ENCODE measurements at regions not wholly inside any gene's neighbourhood (a gene's known extent, or its start where the extent isn't known, plus 50 kb on each side); places are given as distances from the start of the nearest gene placed in this dataset.

DNA sequence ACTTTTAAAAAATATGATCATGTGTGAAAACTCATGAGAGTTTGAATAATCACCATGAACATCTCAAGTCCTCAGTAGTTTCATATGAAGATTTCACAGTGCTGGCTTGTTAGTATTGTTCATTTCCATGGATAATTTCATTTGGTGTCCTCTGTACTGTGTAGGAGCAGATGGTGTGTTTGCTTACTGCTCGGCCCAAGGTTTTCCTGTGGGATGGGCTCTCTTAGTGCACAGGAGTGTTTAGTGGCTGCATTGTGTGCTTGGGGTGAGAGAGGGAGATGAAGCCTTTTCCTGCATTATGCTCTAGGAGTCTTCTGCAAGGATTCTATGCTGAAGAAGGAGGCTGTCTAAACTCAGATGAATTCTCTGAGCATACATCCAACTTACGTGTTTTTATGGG, 270.6 kb downstream of the SOCS6 start:
- ChIA-PET CTCF (no interaction called here), POLR2A (no interaction called here)
- no peak overlapping the region for H3K4me3 Mint-ChIP-seq (ENCODE audit: unreplicated experiment)
- H3K9me3 Mint-ChIP-seq (ENCODE audit: unreplicated experiment): no peaks in the 10 kb centered on the region
- H3K4me1 Mint-ChIP-seq (ENCODE audit: insufficient read depth, unreplicated experiment): no peaks in the 10 kb centered on the region
- intact Hi-C loops (cut with micrococcal nuclease): no loop called here
- H3K27ac Mint-ChIP-seq (ENCODE audit: low read depth, unreplicated experiment): no peak overlapping the region
- no TSS peak for BruUV-seq (replicated peaks)
- H3K27me3 Mint-ChIP-seq (ENCODE audit: insufficient read depth, unreplicated experiment): peaks cover 25% of the 10 kb centered on the region
- TF ChIP-seq, protein P1, sequence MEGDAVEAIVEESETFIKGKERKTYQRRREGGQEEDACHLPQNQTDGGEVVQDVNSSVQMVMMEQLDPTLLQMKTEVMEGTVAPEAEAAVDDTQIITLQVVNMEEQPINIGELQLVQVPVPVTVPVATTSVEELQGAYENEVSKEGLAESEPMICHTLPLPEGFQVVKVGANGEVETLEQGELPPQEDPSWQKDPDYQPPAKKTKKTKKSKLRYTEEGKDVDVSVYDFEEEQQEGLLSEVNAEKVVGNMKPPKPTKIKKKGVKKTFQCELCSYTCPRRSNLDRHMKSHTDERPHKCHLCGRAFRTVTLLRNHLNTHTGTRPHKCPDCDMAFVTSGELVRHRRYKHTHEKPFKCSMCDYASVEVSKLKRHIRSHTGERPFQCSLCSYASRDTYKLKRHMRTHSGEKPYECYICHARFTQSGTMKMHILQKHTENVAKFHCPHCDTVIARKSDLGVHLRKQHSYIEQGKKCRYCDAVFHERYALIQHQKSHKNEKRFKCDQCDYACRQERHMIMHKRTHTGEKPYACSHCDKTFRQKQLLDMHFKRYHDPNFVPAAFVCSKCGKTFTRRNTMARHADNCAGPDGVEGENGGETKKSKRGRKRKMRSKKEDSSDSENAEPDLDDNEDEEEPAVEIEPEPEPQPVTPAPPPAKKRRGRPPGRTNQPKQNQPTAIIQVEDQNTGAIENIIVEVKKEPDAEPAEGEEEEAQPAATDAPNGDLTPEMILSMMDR (IDR thresholded peaks at IDR 0.05; ENCODE audit: unreplicated experiment): no peak
- H3K36me3 Mint-ChIP-seq (ENCODE audit: insufficient read depth, unreplicated experiment): no peaks in the 10 kb centered on the region
- no peak for DNase-seq (ENCODE audit: unreplicated experiment)

DNA sequence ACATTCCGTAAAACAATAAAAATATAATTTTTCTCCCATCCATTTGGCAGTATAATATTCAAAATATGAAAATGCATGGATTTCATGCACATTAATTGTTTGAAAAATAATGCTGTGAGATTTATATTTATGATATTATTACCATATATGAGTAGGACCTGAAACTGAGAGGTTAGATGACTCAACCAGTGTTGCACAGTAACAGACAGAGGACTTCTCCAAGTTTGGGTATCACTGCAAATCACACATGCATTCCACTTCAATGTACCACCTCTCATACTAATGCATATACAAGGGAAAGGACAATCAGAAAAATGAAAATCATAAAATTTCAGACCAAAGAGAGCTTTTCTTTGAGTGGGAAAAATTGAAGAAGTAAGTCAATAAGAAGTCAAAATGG, 269.5 kb downstream of the SOCS6 start:
- POLR2A ChIA-PET: interaction anchor here (0.6 kb wide), 1 partner anchor 84 kb away, joined by 3 read pairs; no protein-coding TSS in a partner anchor
- no TSS peak for BruUV-seq (replicated peaks)
- DNase-seq (ENCODE audit: unreplicated experiment): no peak
- CTCF ChIA-PET: no interaction called here
- peaks cover 25% of the 10 kb centered on the region for H3K27me3 Mint-ChIP-seq (ENCODE audit: insufficient read depth, unreplicated experiment)
- H3K9me3 Mint-ChIP-seq (ENCODE audit: unreplicated experiment): no peaks in the 10 kb centered on the region
- H3K4me3 Mint-ChIP-seq (ENCODE audit: unreplicated experiment): no peak overlapping the region
- H3K36me3 Mint-ChIP-seq (ENCODE audit: insufficient read depth, unreplicated experiment): no peaks in the 10 kb centered on the region
- TF ChIP-seq, protein P1 (IDR thresholded peaks at IDR 0.05; ENCODE audit: unreplicated experiment): no peak
- intact Hi-C loops (cut with micrococcal nuclease): no loop called here
- H3K27ac Mint-ChIP-seq (ENCODE audit: low read depth, unreplicated experiment): no peak overlapping the region
- H3K4me1 Mint-ChIP-seq (ENCODE audit: insufficient read depth, unreplicated experiment): no peaks in the 10 kb centered on the region

DNA sequence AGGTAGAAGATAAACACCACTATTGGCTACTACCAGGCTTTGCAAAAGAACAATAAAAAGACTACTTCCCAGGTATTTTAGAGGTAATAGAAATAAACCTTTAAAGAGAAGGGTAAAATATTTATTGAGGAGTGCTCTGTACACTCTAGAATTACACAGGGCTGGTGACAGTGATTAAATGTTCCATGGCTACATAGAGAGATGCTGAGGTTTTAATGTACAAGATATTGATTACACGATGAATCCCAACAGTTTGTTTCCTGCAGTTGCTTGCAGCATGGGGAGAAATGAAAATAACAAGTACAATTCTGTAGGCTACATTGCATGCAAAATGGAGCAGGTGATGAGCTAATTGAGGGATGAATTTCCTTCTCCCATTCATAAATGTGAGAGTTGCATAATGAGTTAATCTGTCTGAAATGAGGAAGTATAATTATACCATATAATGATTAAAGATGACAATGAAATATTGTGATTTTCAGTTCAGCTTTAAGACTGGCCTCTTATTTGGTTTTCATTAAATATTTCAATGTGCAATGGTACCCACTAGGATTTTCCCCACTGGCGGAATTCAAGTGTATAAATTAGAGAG, 266.1 kb downstream of the SOCS6 start:
- TF ChIP-seq, protein P1 (IDR thresholded peaks at IDR 0.05; ENCODE audit: unreplicated experiment): no peak
- Mint-ChIP-seq H3K27ac (ENCODE audit: low read depth, unreplicated experiment) (no peak overlapping the region), H3K4me3 (ENCODE audit: unreplicated experiment) (no peak overlapping the region), H3K4me1 (ENCODE audit: insufficient read depth, unreplicated experiment) (no peaks in the 10 kb centered on the region), H3K9me3 (ENCODE audit: unreplicated experiment) (no peaks in the 10 kb centered on the region), H3K36me3 (ENCODE audit: insufficient read depth, unreplicated experiment) (no peaks in the 10 kb centered on the region), H3K27me3 (ENCODE audit: insufficient read depth, unreplicated experiment) (peaks cover 35% of the 10 kb centered on the region)
- intact Hi-C loops (cut with micrococcal nuclease): no loop called here
- ChIA-PET CTCF (interaction anchor here (0.5 kb wide), 2 partner anchors 18 to 929 kb away, joined by 3 read pairs; no protein-coding TSS in a partner anchor), POLR2A (interaction anchor here (0.7 to 1.4 kb wide), 2 partner anchors 26 to 88 kb away, joined by 3 to 4 read pairs; no protein-coding TSS in a partner anchor)
- no TSS peak for BruUV-seq (replicated peaks)
- DNase-seq (ENCODE audit: unreplicated experiment): no peak

DNA sequence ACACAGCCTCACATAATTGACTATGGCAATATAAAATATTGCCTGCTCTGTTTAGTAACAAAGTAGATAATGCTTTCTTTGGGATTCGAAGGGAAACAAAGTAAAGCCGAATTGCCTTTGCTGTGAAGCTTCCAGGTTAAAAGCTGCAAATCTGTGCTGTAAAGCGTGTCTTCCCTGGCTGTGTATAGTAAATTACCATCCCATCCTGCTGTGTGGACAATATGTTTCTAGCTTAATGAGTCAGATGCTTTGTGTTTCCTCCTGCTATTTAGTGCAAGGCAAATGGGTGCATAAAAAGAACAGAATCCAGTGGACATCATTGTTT, 265.1 kb downstream of the SOCS6 start:
- ChIA-PET POLR2A (interaction anchor here (1.4 kb wide), 1 partner anchor 27 kb away, joined by 4 read pairs; no protein-coding TSS in a partner anchor), CTCF (interaction anchor here (0.6 kb wide), 1 partner anchor 364 kb away, joined by 3 read pairs; no protein-coding TSS in a partner anchor)
- Mint-ChIP-seq H3K36me3 (ENCODE audit: insufficient read depth, unreplicated experiment) (no peaks in the 10 kb centered on the region), H3K27ac (ENCODE audit: low read depth, unreplicated experiment) (no peak overlapping the region), H3K9me3 (ENCODE audit: unreplicated experiment) (no peaks in the 10 kb centered on the region), H3K4me3 (ENCODE audit: unreplicated experiment) (no peak overlapping the region), H3K4me1 (ENCODE audit: insufficient read depth, unreplicated experiment) (no peaks in the 10 kb centered on the region), H3K27me3 (ENCODE audit: insufficient read depth, unreplicated experiment) (peaks cover 24% of the 10 kb centered on the region)
- intact Hi-C loops (cut with micrococcal nuclease): no loop called here
- TF ChIP-seq, protein P1 (IDR thresholded peaks at IDR 0.05; ENCODE audit: unreplicated experiment): no peak
- BruUV-seq (replicated peaks): no TSS peak
- DNase-seq (ENCODE audit: unreplicated experiment): no peak

Measured in MCF 10A (cell line).